DOHH2 (cell line): ENCODE measurements at regions not wholly inside any gene's neighbourhood (a gene's known extent, or its start where the extent isn't known, plus 50 kb on each side); places are given as distances from the start of the nearest gene placed in this dataset.

ENCODE experiments used
- H3F3A ChIP-seq: fragments of 200-600 bp; sonication (generic), shearing (Covaris generic); 2 replicates; pipeline ENCODE4 v1.6.0; 2016; ENCODE audit warnings: antibody characterized with exemption, mild to moderate bottlenecking; ENCODE audit not compliant: control insufficient read depth, insufficient read depth
- H3K27ac ChIP-seq: fragments of 200-600 bp; sonication (generic); 2 replicates; pipeline ENCODE4 v1.5.1; 2014; ENCODE audit warnings: low read depth, mild to moderate bottlenecking, low read length, moderate library complexity
- H3K27me3 ChIP-seq: fragments of 200-600 bp; sonication (generic); 2 replicates; pipeline ENCODE4 v1.6.1; 2014; ENCODE audit warnings: mild to moderate bottlenecking, low read length, mixed read lengths; ENCODE audit not compliant: control insufficient read depth
- H3K36me3 ChIP-seq: fragments of 200-600 bp; sonication (generic); 2 replicates; pipeline ENCODE4 v1.6.1; 2014; ENCODE audit warnings: mild to moderate bottlenecking, low read length, moderate library complexity, mixed read lengths; ENCODE audit not compliant: control insufficient read depth
- H3K4me1 ChIP-seq: fragments of 200-600 bp; sonication (generic); 2 replicates; pipeline ENCODE4 v1.6.1; 2014; ENCODE audit warnings: mild to moderate bottlenecking, low read length, mixed read lengths; ENCODE audit not compliant: control insufficient read depth
- H3K4me2 ChIP-seq: fragments of 200-600 bp; sonication (generic); 2 replicates; pipeline ENCODE4 v1.6.0; 2014; ENCODE audit warnings: mild to moderate bottlenecking, low read length, moderate library complexity
- H3K4me3 ChIP-seq: fragments of 200-600 bp; sonication (generic); 2 replicates; pipeline ENCODE4 v1.5.1; 2014; ENCODE audit warnings: mild to moderate bottlenecking, low read length, mixed read lengths
- H3K79me2 ChIP-seq: fragments of 200-600 bp; sonication (generic); 2 replicates; pipeline ENCODE4 v1.6.1; 2014; ENCODE audit warnings: mild to moderate bottlenecking, low read length, mixed read lengths; ENCODE audit not compliant: control insufficient read depth
- H3K9me2 ChIP-seq: fragments of 200-600 bp; sonication (generic); replicated peaks from 2 replicates; pipeline ENCODE4 v1.6.1; 2014; ENCODE audit warnings: mild to moderate bottlenecking, low read length, mixed read lengths; ENCODE audit not compliant: control insufficient read depth
- H3K9me3 ChIP-seq: fragments of 200-600 bp; sonication (generic); 2 replicates; pipeline ENCODE4 v1.6.1; 2014; ENCODE audit warnings: antibody characterized with exemption, low read length, mixed read lengths; ENCODE audit not compliant: control insufficient read depth, insufficient read depth
- H4K20me1 ChIP-seq: fragments of 200-600 bp; sonication (generic); 2 replicates; pipeline ENCODE4 v1.6.0; 2014; ENCODE audit warnings: low read depth, mild to moderate bottlenecking, antibody characterized with exemption, low read length, moderate library complexity; ENCODE audit not compliant: control insufficient read depth, insufficient read depth
- EZH2phosphoT487 ChIP-seq: fragments of 200-600 bp; sonication (generic); IDR thresholded peaks from 2 replicates; pipeline ENCODE4 v1.6.1; 2017; ENCODE audit warnings: borderline replicate concordance, mild to moderate bottlenecking, antibody characterized with exemption, low read length, moderate library complexity, mixed read lengths
- TF ChIP-seq, protein P1 (sequence below): fragments of 200-600 bp; sonication (generic); IDR thresholded peaks from one replicate; pipeline ENCODE4 v1.5.1; 2014; ENCODE audit warnings: antibody characterized with exemption, mild to moderate bottlenecking, low read depth, low read length; ENCODE audit not compliant: poor library complexity, severe bottlenecking

DNA sequence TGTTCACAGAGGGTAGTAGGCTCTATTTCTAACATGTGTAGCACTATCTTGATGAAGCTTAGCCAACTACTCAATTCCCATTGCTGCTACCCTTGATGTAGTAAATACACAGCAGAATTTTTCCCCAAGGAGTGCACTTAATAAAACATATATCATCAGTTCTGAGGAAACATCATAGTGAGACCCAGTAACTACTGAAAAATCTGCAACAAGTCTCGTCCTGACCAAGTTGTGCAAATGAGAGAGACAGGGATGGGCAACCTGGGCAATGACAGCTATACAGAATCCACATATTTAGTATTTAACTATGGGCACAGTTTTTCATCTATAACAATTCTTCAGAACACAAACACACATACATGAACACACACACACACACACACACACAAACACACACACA lies 1073.8 kb upstream of the SORCS1 start:
- Histone ChIP-seq H3K9me2 (no peaks in the 10 kb centered on the region), H3K36me3 (no peaks in the 10 kb centered on the region), H3K79me2 (no peaks in the 10 kb centered on the region), H3F3A (no peaks in the 10 kb centered on the region), H3K9me3 (peaks cover 2% of the 10 kb centered on the region; the same call in 1 of the 2 replicates), H3K27ac (no peak overlapping the region), H3K4me3 (no peak overlapping the region), H3K27me3 (no peaks in the 10 kb centered on the region), H3K4me2 (no peak overlapping the region), H4K20me1 (no peaks in the 10 kb centered on the region), H3K4me1 (no peaks in the 10 kb centered on the region)
- TF ChIP-seq, protein P1, sequence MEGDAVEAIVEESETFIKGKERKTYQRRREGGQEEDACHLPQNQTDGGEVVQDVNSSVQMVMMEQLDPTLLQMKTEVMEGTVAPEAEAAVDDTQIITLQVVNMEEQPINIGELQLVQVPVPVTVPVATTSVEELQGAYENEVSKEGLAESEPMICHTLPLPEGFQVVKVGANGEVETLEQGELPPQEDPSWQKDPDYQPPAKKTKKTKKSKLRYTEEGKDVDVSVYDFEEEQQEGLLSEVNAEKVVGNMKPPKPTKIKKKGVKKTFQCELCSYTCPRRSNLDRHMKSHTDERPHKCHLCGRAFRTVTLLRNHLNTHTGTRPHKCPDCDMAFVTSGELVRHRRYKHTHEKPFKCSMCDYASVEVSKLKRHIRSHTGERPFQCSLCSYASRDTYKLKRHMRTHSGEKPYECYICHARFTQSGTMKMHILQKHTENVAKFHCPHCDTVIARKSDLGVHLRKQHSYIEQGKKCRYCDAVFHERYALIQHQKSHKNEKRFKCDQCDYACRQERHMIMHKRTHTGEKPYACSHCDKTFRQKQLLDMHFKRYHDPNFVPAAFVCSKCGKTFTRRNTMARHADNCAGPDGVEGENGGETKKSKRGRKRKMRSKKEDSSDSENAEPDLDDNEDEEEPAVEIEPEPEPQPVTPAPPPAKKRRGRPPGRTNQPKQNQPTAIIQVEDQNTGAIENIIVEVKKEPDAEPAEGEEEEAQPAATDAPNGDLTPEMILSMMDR, result no peak
- no peak for TF ChIP-seq EZH2phosphoT487

DNA sequence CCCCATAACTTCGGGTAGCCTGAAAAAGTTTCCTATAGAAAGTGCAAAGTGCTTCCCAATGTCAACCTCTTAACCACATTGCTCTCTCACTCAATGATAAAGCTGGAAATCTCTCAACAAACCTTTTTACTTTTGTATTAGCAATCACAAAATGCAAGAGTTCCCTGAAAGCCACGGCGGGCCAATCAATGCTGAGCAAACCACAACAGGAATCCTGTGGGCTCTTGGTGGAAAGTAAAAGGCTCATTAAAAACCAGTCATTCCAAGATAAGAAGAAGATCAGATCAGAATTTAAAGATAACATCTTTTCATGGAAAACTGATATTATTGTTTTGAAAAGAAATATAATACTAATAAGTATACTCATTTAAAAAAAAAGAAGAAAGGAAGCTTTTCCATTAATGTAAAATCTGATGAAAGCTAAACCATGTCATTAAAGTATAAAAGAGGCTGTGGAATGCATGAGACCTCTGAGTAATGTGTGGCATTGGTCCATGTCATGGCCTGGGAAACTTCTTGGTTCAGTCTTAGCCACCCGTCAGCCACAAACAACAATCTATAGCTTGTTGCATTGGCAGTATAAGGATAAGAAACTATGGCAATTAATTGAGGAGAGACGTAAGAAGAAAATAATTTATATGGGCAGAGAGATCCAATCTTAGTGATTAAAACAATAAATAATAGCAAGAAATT lies 1066.1 kb upstream of the SORCS1 start:
- Histone ChIP-seq H3K9me2 (no peaks in the 10 kb centered on the region), H4K20me1 (no peaks in the 10 kb centered on the region), H3K9me3 (no peaks in the 10 kb centered on the region), H3F3A (no peaks in the 10 kb centered on the region), H3K79me2 (no peaks in the 10 kb centered on the region), H3K27ac (no peak overlapping the region), H3K36me3 (no peaks in the 10 kb centered on the region), H3K4me2 (no peak overlapping the region), H3K4me1 (no peaks in the 10 kb centered on the region), H3K27me3 (no peaks in the 10 kb centered on the region), H3K4me3 (no peak overlapping the region)
- TF ChIP-seq EZH2phosphoT487, result no peak
- TF ChIP-seq, protein P1, result no peak

DNA sequence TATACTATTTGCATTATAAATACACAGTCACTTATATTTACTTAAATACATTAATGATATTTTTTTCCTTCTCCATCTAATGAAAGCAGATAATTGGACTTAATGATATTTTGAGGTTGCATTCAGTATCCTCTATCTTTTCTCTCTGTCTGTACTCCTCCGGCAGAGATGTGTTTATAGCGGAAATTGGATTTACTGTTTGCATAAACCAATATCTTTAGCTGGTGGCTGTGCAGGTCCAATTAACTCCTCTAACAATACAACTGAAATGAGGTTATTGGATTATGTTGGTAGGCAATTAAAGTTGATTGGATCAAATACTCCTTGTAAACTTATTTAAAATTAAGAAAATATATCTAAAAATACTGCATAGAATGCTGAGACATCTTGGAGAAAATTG lies 1044.2 kb upstream of the SORCS1 start:
- Histone ChIP-seq H3K27ac (no peak overlapping the region), H4K20me1 (no peaks in the 10 kb centered on the region), H3K4me1 (no peaks in the 10 kb centered on the region), H3K27me3 (no peaks in the 10 kb centered on the region), H3K36me3 (no peaks in the 10 kb centered on the region), H3K4me3 (no peak overlapping the region), H3K9me2 (no peaks in the 10 kb centered on the region), H3K79me2 (no peaks in the 10 kb centered on the region), H3K9me3 (no peaks in the 10 kb centered on the region), H3F3A (no peaks in the 10 kb centered on the region), H3K4me2 (no peak overlapping the region)
- TF ChIP-seq EZH2phosphoT487, result no peak
- TF ChIP-seq, protein P1, result no peak
